PC-3 (cell line): ENCODE measurements at regions not wholly inside any gene's neighbourhood (a gene's known extent, or its start where the extent isn't known, plus 50 kb on each side); places are given as distances from the start of the nearest gene placed in this dataset.

Experiments
- ATAC-seq: fragments of 200-7000 bp; cut with Tn5 transposase; 2 replicates; pipeline ENCODE4 v1.9.1; 2020; ENCODE audit warnings: mild to moderate bottlenecking, moderate library complexity
- BruUV-seq: library from RNA; stranded (reverse); fragments of 400-500 nt; replicated peaks from 2 replicates; lab custom pipeline; 2021; lab: Mats Ljungman, UMichigan
- CTCF ChIA-PET: fragments of 300-600 bp; sonication (Branson Sonifier 250); formaldehyde crosslinking; loops from one replicate; lab custom pipeline; 2022; ENCODE audit warnings: antibody characterized with exemption; lab: Charles Lee
- POLR2A ChIA-PET: fragments of 300-600 bp; sonication (Branson Sonifier 250); formaldehyde crosslinking; loops from one replicate; lab custom pipeline; 2022; ENCODE audit warnings: antibody characterized with exemption; ENCODE audit not compliant: unreplicated experiment; lab: Charles Lee
- DNase-seq: peaks from one replicate; pipeline ENCODE4 v3.0.0-alpha.2; 2015
- H2AFZ ChIP-seq: fragments of 300-600 bp; sonication (generic); 2 replicates; pipeline ENCODE4 v1.6.0; 2016; ENCODE audit warnings: antibody characterized with exemption, low read length
- H3F3A ChIP-seq: fragments of 300-600 bp; sonication (generic); one replicate; pipeline ENCODE4 v1.6.0; 2017; ENCODE audit warnings: antibody characterized with exemption, low read length, control low read depth, mild to moderate bottlenecking; ENCODE audit not compliant: unreplicated experiment
- H3K27ac ChIP-seq: fragments of 300-600 bp; sonication (generic); 2 replicates; pipeline ENCODE4 v1.5.1; 2016; ENCODE audit warnings: mild to moderate bottlenecking, low read length
- H3K27me3 ChIP-seq: fragments of 300-600 bp; sonication (generic); 2 replicates; pipeline ENCODE4 v1.6.1; 2016; ENCODE audit warnings: low read length, mixed read lengths
- H3K36me3 ChIP-seq: fragments of 300-600 bp; sonication (generic); 2 replicates; pipeline ENCODE4 v1.6.1; 2016; ENCODE audit warnings: low read depth, mixed run types, low read length, mixed read lengths
- H3K4me1 ChIP-seq: fragments of 300-600 bp; sonication (generic); 2 replicates; pipeline ENCODE4 v1.5.1; 2016; ENCODE audit warnings: low read length; ENCODE audit not compliant: insufficient read depth
- H3K4me2 ChIP-seq: fragments of 300-600 bp; sonication (generic); 2 replicates; pipeline ENCODE4 v1.6.0; 2016; ENCODE audit warnings: low read length
- H3K4me3 ChIP-seq: fragments of 300-600 bp; sonication (generic); 2 replicates; pipeline ENCODE4 v1.5.1; 2016; ENCODE audit warnings: mild to moderate bottlenecking, low read length, mixed read lengths
- H3K79me2 ChIP-seq: fragments of 300-600 bp; sonication (generic); 2 replicates; pipeline ENCODE4 v1.6.1; 2017; ENCODE audit warnings: low read length, mixed read lengths
- H3K9ac ChIP-seq: fragments of 300-600 bp; sonication (generic); 2 replicates; pipeline ENCODE4 v1.6.0; 2016; ENCODE audit warnings: mild to moderate bottlenecking, low read length
- H3K9me2 ChIP-seq: fragments of 300-600 bp; sonication (generic); replicated peaks from 2 replicates; pipeline ENCODE4 v1.6.1; 2016; ENCODE audit warnings: mixed run types, low read length, mixed read lengths
- H3K9me3 ChIP-seq: fragments of 300-600 bp; sonication (generic); 2 replicates; pipeline ENCODE4 v1.6.1; 2016; ENCODE audit warnings: low read length, mixed read lengths
- H4K20me1 ChIP-seq: fragments of 300-600 bp; sonication (generic); 2 replicates; pipeline ENCODE4 v1.6.1; 2016; ENCODE audit warnings: low read length, mixed read lengths
- CTCF ChIP-seq: fragments of 300-600 bp; sonication (generic); conservative IDR thresholded peaks from 2 replicates; pipeline ENCODE4 v1.5.1; 2017; ENCODE audit warnings: antibody characterized with exemption, low read depth, mild to moderate bottlenecking, low read length
- EZH2 ChIP-seq: fragments of 300-600 bp; sonication (generic); IDR thresholded peaks from one replicate; pipeline ENCODE4 v1.6.1; 2017; ENCODE audit warnings: antibody characterized with exemption, mild to moderate bottlenecking, low read length; ENCODE audit not compliant: unreplicated experiment
- EZH2phosphoT487 ChIP-seq: fragments of 300-600 bp; sonication (generic); IDR thresholded peaks from 2 replicates; pipeline ENCODE4 v1.6.1; 2018; ENCODE audit warnings: mild to moderate bottlenecking, antibody characterized with exemption, low read length, borderline replicate concordance
- intact Hi-C: fragments of 100-400 bp; cut with micrococcal nuclease; formaldehyde crosslinking; loops from 2 replicates; pipeline ENCODE4 v1.9.0; 2023

GRCh38 chrY:15424665-15425132 lies 900.4 kb downstream of the NLGN4Y start:
- ATAC-seq = no peak
- H3K9ac ChIP-seq = no peak overlapping the region
- no peaks in the 10 kb centered on the region for H3F3A ChIP-seq
- intact Hi-C loops = no loop called here
- BruUV-seq = no TSS peak
- no peak overlapping the region for H3K27ac ChIP-seq
- TF ChIP-seq EZH2phosphoT487 = no peak
- H3K4me3 ChIP-seq = no peak overlapping the region
- no peaks in the 10 kb centered on the region for H3K9me2 ChIP-seq
- ChIA-PET POLR2A (no interaction called here), CTCF (no interaction called here)
- no peaks in the 10 kb centered on the region for H3K9me3 ChIP-seq
- no peaks in the 10 kb centered on the region for H3K36me3 ChIP-seq
- H3K4me1 ChIP-seq = no peaks in the 10 kb centered on the region
- no peak for DNase-seq
- H2AFZ ChIP-seq = no peak overlapping the region
- no peak overlapping the region for H3K4me2 ChIP-seq
- H3K79me2 ChIP-seq = no peaks in the 10 kb centered on the region
- no peaks in the 10 kb centered on the region for H4K20me1 ChIP-seq
- no peaks in the 10 kb centered on the region for H3K27me3 ChIP-seq

GRCh38 chrY:15440021-15440695 lies 915.8 kb downstream of the NLGN4Y start:
- Histone ChIP-seq H3K9me2 (no peaks in the 10 kb centered on the region), H3K27ac (no peak overlapping the region), H2AFZ (no peak overlapping the region), H3K4me3 (no peak overlapping the region), H3K79me2 (no peaks in the 10 kb centered on the region), H3F3A (no peaks in the 10 kb centered on the region), H3K4me2 (no peak overlapping the region), H3K36me3 (no peaks in the 10 kb centered on the region), H3K9ac (no peak overlapping the region), H3K27me3 (no peaks in the 10 kb centered on the region), H3K9me3 (no peaks in the 10 kb centered on the region), H3K4me1 (no peaks in the 10 kb centered on the region), H4K20me1 (no peaks in the 10 kb centered on the region)
- intact Hi-C loops = no loop called here
- no peak for TF ChIP-seq EZH2phosphoT487
- TF ChIP-seq EZH2 = no peak
- no peak for TF ChIP-seq CTCF
- DNase-seq = no peak
- CTCF ChIA-PET = no interaction called here
- no peak for ATAC-seq
- no TSS peak for BruUV-seq
- POLR2A ChIA-PET = no interaction called here

GRCh38 chrY:15440696-15441408 lies 916.5 kb downstream of the NLGN4Y start:
- H3K9me2 ChIP-seq = no peaks in the 10 kb centered on the region
- POLR2A ChIA-PET = no interaction called here
- no peak overlapping the region for H3K9ac ChIP-seq
- H3K4me3 ChIP-seq = no peak overlapping the region
- no TSS peak for BruUV-seq
- intact Hi-C loops = no loop called here
- H3F3A ChIP-seq = no peaks in the 10 kb centered on the region
- no peak for TF ChIP-seq EZH2
- TF ChIP-seq CTCF = no peak
- no peak for TF ChIP-seq EZH2phosphoT487
- DNase-seq = no peak
- H2AFZ ChIP-seq = no peak overlapping the region
- no peak overlapping the region for H3K27ac ChIP-seq
- no peaks in the 10 kb centered on the region for H3K4me1 ChIP-seq
- no peak overlapping the region for H3K4me2 ChIP-seq
- H4K20me1 ChIP-seq = no peaks in the 10 kb centered on the region
- H3K27me3 ChIP-seq = no peaks in the 10 kb centered on the region
- no peak for ATAC-seq
- no peaks in the 10 kb centered on the region for H3K36me3 ChIP-seq
- CTCF ChIA-PET = no interaction called here
- no peaks in the 10 kb centered on the region for H3K79me2 ChIP-seq
- no peaks in the 10 kb centered on the region for H3K9me3 ChIP-seq
